IMR-90 (cell line): ENCODE measurements at regions not wholly inside any gene's neighbourhood (a gene's known extent, or its start where the extent isn't known, plus 50 kb on each side); places are given as distances from the start of the nearest gene placed in this dataset.

Source experiments
- ATAC-seq: fragments of 200-7000 bp; cut with Tn5 transposase; 2 replicates; pipeline ENCODE4 v1.9.1; 2020; ENCODE audit warnings: low read depth, mild to moderate bottlenecking, moderate library complexity
- BruUV-seq: library from RNA; stranded (reverse); fragments of 400-500 nt; replicated peaks from 2 replicates; lab custom pipeline; 2021; lab: Mats Ljungman, UMichigan
- CTCF ChIA-PET: fragments of 300-600 bp; formaldehyde crosslinking; extraction: SDS; loops from one replicate; lab custom pipeline; 2021; ENCODE audit warnings: antibody characterized with exemption; lab: Yijun Ruan, JAX
- POLR2A ChIA-PET: fragments of 300-600 bp; sonication (Branson Sonifier 250); formaldehyde crosslinking; loops from one replicate; lab custom pipeline; 2022; ENCODE audit warnings: antibody characterized with exemption; ENCODE audit not compliant: unreplicated experiment; lab: Charles Lee
- DNase-seq: peaks from one replicate; pipeline ENCODE4 v3.0.0; 2013
- H2AFZ ChIP-seq: replicated peaks from 2 replicates; pipeline ENCODE3; 2013; ENCODE audit warnings: low read length, mild to moderate bottlenecking; ENCODE audit not compliant: poor library complexity
- H2AK5ac ChIP-seq: 2 replicates; pipeline ENCODE4 v1.6.1; 2013; ENCODE audit warnings: low read depth, low read length, inconsistent platforms
- H2AK9ac ChIP-seq: replicated peaks from 2 replicates; pipeline ENCODE3; 2013; ENCODE audit warnings: mild to moderate bottlenecking, low read depth, low read length, moderate library complexity; ENCODE audit not compliant: poor library complexity
- H2BK120ac ChIP-seq: 2 replicates; pipeline ENCODE4 v1.6.1; 2013; ENCODE audit warnings: low read depth, low read length, inconsistent platforms
- H2BK15ac ChIP-seq: 3 replicates; pipeline ENCODE4 v1.6.1; 2013; ENCODE audit warnings: low read depth, low read length, inconsistent platforms
- H2BK20ac ChIP-seq: 2 replicates; pipeline ENCODE4 v1.6.1; 2013; ENCODE audit warnings: low read depth, mild to moderate bottlenecking, inconsistent platforms, low read length, moderate library complexity
- H2BK5ac ChIP-seq: 2 replicates; pipeline ENCODE4 v1.6.1; 2013; ENCODE audit warnings: mild to moderate bottlenecking, low read depth, low read length, inconsistent platforms; ENCODE audit not compliant: poor library complexity, severe bottlenecking
- H3K14ac ChIP-seq: replicated peaks from 2 replicates; pipeline ENCODE4 v1.6.1; 2013; ENCODE audit warnings: low read depth, low read length, inconsistent platforms
- H3K18ac ChIP-seq: 2 replicates; pipeline ENCODE4 v1.6.1; 2013; ENCODE audit warnings: low read depth, low read length, control low read depth
- H3K23ac ChIP-seq: 2 replicates; pipeline ENCODE4 v1.6.1; 2013; ENCODE audit warnings: low read depth, low read length, inconsistent platforms
- H3K27ac ChIP-seq: 2 replicates; pipeline ENCODE4 v1.5.1; 2013; ENCODE audit warnings: mild to moderate bottlenecking, control low read depth, low read length; ENCODE audit not compliant: insufficient read depth
- H3K27me3 ChIP-seq: 2 replicates; pipeline ENCODE4 v1.6.1; 2013; ENCODE audit warnings: low read length; ENCODE audit not compliant: control insufficient read depth, insufficient read depth
- H3K36me3 ChIP-seq: 2 replicates; pipeline ENCODE4 v1.6.1; 2013; ENCODE audit warnings: low read length, mixed read lengths; ENCODE audit not compliant: control insufficient read depth, insufficient read depth
- H3K4ac ChIP-seq: 2 replicates; pipeline ENCODE4 v1.6.1; 2013; ENCODE audit warnings: low read depth, low read length, inconsistent platforms
- H3K4me1 ChIP-seq: 2 replicates; pipeline ENCODE4 v1.6.1; 2013; ENCODE audit warnings: low read length, mixed read lengths; ENCODE audit not compliant: control insufficient read depth, insufficient read depth
- H3K4me2 ChIP-seq: 2 replicates; pipeline ENCODE4 v1.6.1; 2013; ENCODE audit warnings: low read depth, mild to moderate bottlenecking, control low read depth, low read length, moderate library complexity
- H3K4me3 ChIP-seq: 2 replicates; pipeline ENCODE4 v1.5.1; 2013; ENCODE audit warnings: low read depth, mild to moderate bottlenecking, control low read depth, low read length, moderate library complexity; ENCODE audit not compliant: insufficient read depth
- H3K56ac ChIP-seq: 2 replicates; pipeline ENCODE4 v1.6.1; 2013; ENCODE audit warnings: low read length, inconsistent platforms; ENCODE audit not compliant: insufficient read depth; ENCODE audit errors: extremely low read depth
- H3K79me1 ChIP-seq, 2 experiments: 2 replicates each; pipeline ENCODE4 v1.6.1; 2013; ENCODE audit warnings: low read length in 2 of 2, inconsistent platforms in 1 of 2, low read depth in 1 of 2
- H3K9ac ChIP-seq: 2 replicates; pipeline ENCODE4 v1.6.1; 2013; ENCODE audit warnings: low read depth, low read length, control low read depth
- H3K9me1 ChIP-seq: 2 replicates; pipeline ENCODE4 v1.6.1; 2013; ENCODE audit warnings: low read length, inconsistent platforms; ENCODE audit not compliant: insufficient read depth
- H3K9me3 ChIP-seq: 2 replicates; pipeline ENCODE4 v1.6.1; 2013; ENCODE audit warnings: low read length; ENCODE audit not compliant: control insufficient read depth, insufficient read depth
- H4K20me1 ChIP-seq: 2 replicates; pipeline ENCODE4 v1.6.1; 2013; ENCODE audit warnings: low read length, inconsistent platforms; ENCODE audit not compliant: insufficient read depth
- H4K5ac ChIP-seq: 2 replicates; pipeline ENCODE4 v1.6.1; 2013; ENCODE audit warnings: mild to moderate bottlenecking, low read depth, low read length, control low read depth
- H4K8ac ChIP-seq, 2 experiments: 2 replicates each; pipeline ENCODE4 v1.6.1; 2013; ENCODE audit warnings: low read depth in 2 of 2, low read length in 2 of 2, control low read depth in 1 of 2, inconsistent platforms in 1 of 2
- H4K91ac ChIP-seq: 2 replicates; pipeline ENCODE4 v1.6.1; 2013; ENCODE audit warnings: low read depth, low read length, inconsistent platforms; ENCODE audit not compliant: insufficient read depth
- BHLHE40 ChIP-seq: fragments of 150-350 bp; IDR thresholded peaks from 2 replicates; pipeline ENCODE4 v1.6.1; 2016; ENCODE audit warnings: mild to moderate bottlenecking, low read depth, low read length
- CEBPB ChIP-seq: IDR thresholded peaks from 2 replicates; pipeline ENCODE4 v1.6.1; 2012; ENCODE audit warnings: low read depth, low read length, improper control_type of control experiment
- CHD1 ChIP-seq: IDR thresholded peaks from 2 replicates; pipeline ENCODE4 v1.6.1; 2012; ENCODE audit warnings: low read depth, low read length, improper control_type of control experiment
- FOS ChIP-seq: fragments of 150-350 bp; IDR thresholded peaks from 2 replicates; pipeline ENCODE4 v1.6.1; 2016; ENCODE audit warnings: low read depth, low read length
- MAFK ChIP-seq: IDR thresholded peaks from 2 replicates; pipeline ENCODE4 v1.6.1; 2012; ENCODE audit warnings: low read depth, low read length, improper control_type of control experiment
- MAZ ChIP-seq: IDR thresholded peaks from 2 replicates; pipeline ENCODE4 v1.6.1; 2012; ENCODE audit warnings: low read depth, mild to moderate bottlenecking, low read length, improper control_type of control experiment, moderate library complexity, borderline replicate concordance
- MXI1 ChIP-seq: IDR thresholded peaks from 2 replicates; pipeline ENCODE4 v1.6.1; 2012; ENCODE audit warnings: low read depth, mild to moderate bottlenecking, low read length, moderate library complexity, borderline replicate concordance
- NFE2L2 ChIP-seq: fragments of 150-350 bp; IDR thresholded peaks from 2 replicates; pipeline ENCODE4 v1.6.1; 2016; ENCODE audit warnings: low read depth, mild to moderate bottlenecking, low read length
- POLR2A ChIP-seq: IDR thresholded peaks from 2 replicates; pipeline ENCODE4 v1.6.1; 2012; ENCODE audit warnings: mild to moderate bottlenecking, low read depth, low read length
- RAD21 ChIP-seq: IDR thresholded peaks from 2 replicates; pipeline ENCODE4 v1.6.1; 2012; ENCODE audit warnings: low read length, improper control_type of control experiment
- dilution Hi-C: fragments of 300-500 bp; cut with HindIII; formaldehyde crosslinking; loops from one replicate; pipeline ENCODE4 v1.14.3; 2018; ENCODE audit warnings: low sequenced_read_pairs; ENCODE audit not compliant: unreplicated experiment
- in situ Hi-C: fragments of 300-500 bp; cut with MboI; formaldehyde crosslinking; loops from 3 replicates; pipeline ENCODE4 v1.14.3; 2019; ENCODE audit warnings: low sequenced_read_pairs, inconsistent platforms, mixed read lengths
- intact Hi-C: fragments of 100-400 bp; cut with micrococcal nuclease; formaldehyde crosslinking; loops from 2 replicates; pipeline ENCODE4 v1.10.0; 2022
- TF ChIP-seq, protein P1 (sequence below): fragments of 150-350 bp; IDR thresholded peaks from 2 replicates; pipeline ENCODE4 v1.6.1; 2016; ENCODE audit warnings: low read depth, mild to moderate bottlenecking, low read length, moderate library complexity, borderline replicate concordance
- TF ChIP-seq, protein P2 (sequence below): fragments of 150-350 bp; IDR thresholded peaks from 2 replicates; pipeline ENCODE4 v1.6.1; 2017; ENCODE audit warnings: mild to moderate bottlenecking, antibody characterized with exemption, low read length, low read depth

DNA sequence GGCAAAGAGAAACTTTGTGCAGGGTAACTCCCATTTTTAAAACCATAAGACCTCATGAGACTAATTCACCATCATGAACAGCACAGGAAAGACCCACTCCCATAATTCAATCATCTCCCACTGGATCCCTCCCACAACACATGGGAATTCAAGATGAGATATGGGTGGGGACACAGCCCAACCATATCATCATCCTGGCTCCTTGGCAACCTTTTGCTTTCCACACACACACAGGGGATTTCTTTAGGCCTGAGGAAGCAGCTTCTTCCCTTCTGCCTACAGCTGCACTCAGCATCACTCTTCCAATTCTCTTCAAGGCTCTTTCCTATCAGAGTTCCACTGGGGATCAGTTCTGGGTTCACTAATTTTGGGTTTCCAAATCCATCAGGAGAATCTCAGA is 199.0 kb upstream of the CTBP2 start:
- Histone ChIP-seq H2AK9ac (no peak overlapping the region), H3K18ac (no peak overlapping the region), H2BK5ac (no peak overlapping the region), H3K14ac (no peak overlapping the region), H4K5ac (no peak overlapping the region), H2AFZ (no peak overlapping the region), H3K79me1 (no peaks in the 10 kb centered on the region), H3K23ac (no peak overlapping the region), H3K9ac (no peak overlapping the region), H3K9me3 (no peaks in the 10 kb centered on the region), H2BK15ac (no peak overlapping the region), H4K20me1 (no peaks in the 10 kb centered on the region), H4K91ac (no peak overlapping the region), H4K8ac (no peak overlapping the region), H3K4me1 (no peaks in the 10 kb centered on the region), H2AK5ac (no peak overlapping the region), H3K9me1 (no peaks in the 10 kb centered on the region), H3K4ac (no peak overlapping the region), H2BK120ac (no peak overlapping the region), H3K27ac (no peak overlapping the region), H3K36me3 (no peaks in the 10 kb centered on the region), H3K56ac (no peak overlapping the region), H2BK20ac (no peak overlapping the region), H3K27me3 (peaks cover 3% of the 10 kb centered on the region; the same call in 1 of the 2 replicates), H3K4me3 (no peak overlapping the region), H3K4me2 (no peak overlapping the region)
- ChIA-PET POLR2A (no interaction called here), CTCF (no interaction called here)
- dilution Hi-C loops (no loop called here), in situ Hi-C loops (no loop called here), intact Hi-C loops (no loop called here)
- no peak for TF ChIP-seq MAFK
- no peak for TF ChIP-seq POLR2A
- TF ChIP-seq BHLHE40: no peak
- no peak for TF ChIP-seq MXI1
- TF ChIP-seq CHD1: no peak
- TF ChIP-seq, protein P1, sequence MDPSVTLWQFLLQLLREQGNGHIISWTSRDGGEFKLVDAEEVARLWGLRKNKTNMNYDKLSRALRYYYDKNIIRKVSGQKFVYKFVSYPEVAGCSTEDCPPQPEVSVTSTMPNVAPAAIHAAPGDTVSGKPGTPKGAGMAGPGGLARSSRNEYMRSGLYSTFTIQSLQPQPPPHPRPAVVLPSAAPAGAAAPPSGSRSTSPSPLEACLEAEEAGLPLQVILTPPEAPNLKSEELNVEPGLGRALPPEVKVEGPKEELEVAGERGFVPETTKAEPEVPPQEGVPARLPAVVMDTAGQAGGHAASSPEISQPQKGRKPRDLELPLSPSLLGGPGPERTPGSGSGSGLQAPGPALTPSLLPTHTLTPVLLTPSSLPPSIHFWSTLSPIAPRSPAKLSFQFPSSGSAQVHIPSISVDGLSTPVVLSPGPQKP: no peak
- TF ChIP-seq FOS: no peak
- TF ChIP-seq CEBPB: no peak
- no peak for TF ChIP-seq NFE2L2
- no peak for TF ChIP-seq RAD21
- TF ChIP-seq, protein P2, sequence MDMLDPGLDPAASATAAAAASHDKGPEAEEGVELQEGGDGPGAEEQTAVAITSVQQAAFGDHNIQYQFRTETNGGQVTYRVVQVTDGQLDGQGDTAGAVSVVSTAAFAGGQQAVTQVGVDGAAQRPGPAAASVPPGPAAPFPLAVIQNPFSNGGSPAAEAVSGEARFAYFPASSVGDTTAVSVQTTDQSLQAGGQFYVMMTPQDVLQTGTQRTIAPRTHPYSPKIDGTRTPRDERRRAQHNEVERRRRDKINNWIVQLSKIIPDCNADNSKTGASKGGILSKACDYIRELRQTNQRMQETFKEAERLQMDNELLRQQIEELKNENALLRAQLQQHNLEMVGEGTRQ: no peak
- TF ChIP-seq MAZ: no peak
- ATAC-seq (no peak), DNase-seq (no peak)
- no TSS peak for BruUV-seq
